ENCODE measurements at regions not wholly inside any gene's neighbourhood (a gene's known extent, or its start where the extent isn't known, plus 50 kb on each side); places are given as distances from the start of the nearest gene placed in this dataset.

- ATAC-seq = peak; percentile 97
- in situ Hi-C loops (cut with MboI; ENCODE audit: low sequenced_read_pairs in 4 of 4) = no loop called here
- Histone ChIP-seq H3K4me1 (peaks cover 7 to 16% of the 10 kb centered on the region in 2 donors), H3K4me3 (peak overlapping the region in 3 of 4 donors; percentile 9 to 25 (median 16)), H3K36me3 (no peaks in the 10 kb centered on the region), H3K9me3 (no peaks in the 10 kb centered on the region), H3K27ac (peak overlapping the region; percentile 79 to 86 (median 82)), H3K27me3 (no peaks in the 10 kb centered on the region)
- peak; percentile 21 to 27 for TF ChIP-seq POLR2A (IDR thresholded peaks at IDR 0.05)
- no peak for TF ChIP-seq CTCF (IDR thresholded peaks at IDR 0.05 in 4 of 5, conservative IDR thresholded peaks at IDR 0.05 in 1 of 5)
- peak; percentile 68 to 93 for DNase-seq
- intact Hi-C loops (cut with DNase I; ENCODE audit: low total_unique reads) = loop anchor here (5.0 kb wide), 2 partner anchors 151 to 296 kb away; no protein-coding TSS in a partner anchor
Observed at GRCh38 chr9:17017931-17018491, 116.8 kb upstream of the CNTLN start.

- H3K9me3 ChIP-seq = no peaks in the 10 kb centered on the region
Observed at GRCh38 chr9:17013891-17014290, 120.9 kb upstream of the CNTLN start.

GRCh38 chr9:17013010-17013409 is 121.8 kb upstream of the CNTLN start:
- intact Hi-C loops (cut with DNase I; ENCODE audit: low total_unique reads) = no loop called here

More at GRCh38 chr9:17013891-17014290, 120.9 kb upstream of the CNTLN start:
- no peak overlapping the region for H3K27ac ChIP-seq
- no peak for ATAC-seq
- H3K36me3 ChIP-seq = no peaks in the 10 kb centered on the region
- H3K4me1 ChIP-seq = peaks cover 7 to 14% of the 10 kb centered on the region in 2 donors
- TF ChIP-seq POLR2A (IDR thresholded peaks at IDR 0.05) (no peak), CTCF (IDR thresholded peaks at IDR 0.05 in 4 of 5, conservative IDR thresholded peaks at IDR 0.05 in 1 of 5) (no peak)
- DNase-seq = no peak
- in situ Hi-C loops (cut with MboI; ENCODE audit: low sequenced_read_pairs in 4 of 4) (no loop called here), intact Hi-C loops (cut with DNase I; ENCODE audit: low total_unique reads) (no loop called here)
- H3K4me3 ChIP-seq = no peak overlapping the region
- no peaks in the 10 kb centered on the region for H3K27me3 ChIP-seq

GRCh38 chr9:17011880-17012279 is 123.0 kb upstream of the CNTLN start:
- intact Hi-C loops (cut with DNase I; ENCODE audit: low total_unique reads) (no loop called here), in situ Hi-C loops (cut with MboI; ENCODE audit: low sequenced_read_pairs in 4 of 4) (no loop called here)
- Histone ChIP-seq H3K36me3 (no peaks in the 10 kb centered on the region), H3K27ac (no peak overlapping the region), H3K27me3 (no peaks in the 10 kb centered on the region), H3K9me3 (no peaks in the 10 kb centered on the region), H3K4me3 (no peak overlapping the region), H3K4me1 (no peaks in the 10 kb centered on the region)
- no peak for ATAC-seq
- TF ChIP-seq CTCF (IDR thresholded peaks at IDR 0.05 in 4 of 5, conservative IDR thresholded peaks at IDR 0.05 in 1 of 5) (no peak), POLR2A (IDR thresholded peaks at IDR 0.05) (no peak)
- DNase-seq = no peak

More at GRCh38 chr9:17013010-17013409, 121.8 kb upstream of the CNTLN start:
- no peak overlapping the region for H3K27ac ChIP-seq
- DNase-seq = no peak
- no peaks in the 10 kb centered on the region for H3K9me3 ChIP-seq
- in situ Hi-C loops (cut with MboI; ENCODE audit: low sequenced_read_pairs in 4 of 4) = no loop called here
- no peaks in the 10 kb centered on the region for H3K36me3 ChIP-seq
- H3K4me3 ChIP-seq = no peak overlapping the region
- no peak for TF ChIP-seq POLR2A (IDR thresholded peaks at IDR 0.05)
- TF ChIP-seq CTCF (IDR thresholded peaks at IDR 0.05 in 4 of 5, conservative IDR thresholded peaks at IDR 0.05 in 1 of 5) = no peak
- H3K27me3 ChIP-seq = no peaks in the 10 kb centered on the region
- no peak for ATAC-seq
- H3K4me1 ChIP-seq = peaks cover 0 to 11% of the 10 kb centered on the region in 2 donors

GRCh38 chr9:17009071-17009470 is 125.8 kb upstream of the CNTLN start:
- intact Hi-C loops (cut with DNase I; ENCODE audit: low total_unique reads) = no loop called here
- Histone ChIP-seq H3K27ac (no peak overlapping the region), H3K4me1 (peaks cover 0 to 4% of the 10 kb centered on the region in 2 donors), H3K36me3 (no peaks in the 10 kb centered on the region), H3K27me3 (no peaks in the 10 kb centered on the region), H3K9me3 (no peaks in the 10 kb centered on the region), H3K4me3 (no peak overlapping the region)
- TF ChIP-seq CTCF (IDR thresholded peaks at IDR 0.05 in 4 of 5, conservative IDR thresholded peaks at IDR 0.05 in 1 of 5) = no peak
- no peak for TF ChIP-seq POLR2A (IDR thresholded peaks at IDR 0.05)
- in situ Hi-C loops (cut with MboI; ENCODE audit: low sequenced_read_pairs in 4 of 4) = no loop called here
- ATAC-seq (no peak), DNase-seq (no peak)

All from gastrocnemius medialis (tissue), 4 donors.